ENCODE measurements at regions not wholly inside any gene's neighbourhood (a gene's known extent, or its start where the extent isn't known, plus 50 kb on each side); places are given as distances from the start of the nearest gene placed in this dataset.
A peak's percentile ranks its signal among the peaks of the same experiment; 100 is the strongest.

DNA sequence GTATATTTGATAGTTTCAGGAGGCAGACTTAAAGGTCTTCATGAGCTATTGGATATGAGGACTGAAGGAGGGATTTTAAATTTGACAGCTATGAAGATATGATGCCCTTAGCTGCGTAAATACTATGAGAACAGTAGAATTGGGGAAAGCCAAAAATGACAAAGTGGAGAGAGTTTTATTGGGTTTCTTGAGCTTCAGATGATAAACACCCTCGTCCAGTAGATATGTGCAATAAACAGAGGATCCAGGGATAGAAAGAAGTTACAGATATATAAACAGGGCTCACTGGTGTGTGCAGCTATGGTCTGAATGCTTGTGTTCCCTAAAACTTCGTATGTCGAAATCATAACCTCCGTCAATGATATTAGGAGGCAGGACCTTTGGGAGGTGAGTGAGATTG, 131.3 kb downstream of the INHBA start:
- intact Hi-C loops (cut with DNase I), result no loop called here
- H3K4me1 ChIP-seq, result no peaks in the 10 kb centered on the region

DNA sequence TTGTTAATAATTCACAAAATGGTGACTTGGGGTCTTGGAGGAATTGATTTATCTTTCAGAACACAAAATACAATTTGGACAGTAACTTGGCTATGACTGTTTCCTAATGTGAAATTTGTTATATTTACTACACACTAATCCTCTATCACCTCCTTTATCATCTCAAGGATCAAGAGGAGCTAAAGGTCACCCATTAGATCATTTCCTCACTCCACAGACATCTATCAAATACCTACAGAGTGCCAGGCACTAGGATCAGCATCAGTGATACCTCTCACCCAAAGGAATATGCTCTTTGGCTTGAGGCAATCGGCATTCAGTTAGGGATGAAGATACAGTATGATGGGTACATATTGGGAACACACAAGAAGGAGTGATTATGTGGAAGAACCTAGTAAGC, 132.1 kb downstream of the INHBA start:
- Histone ChIP-seq H3K27me3 (no peaks in the 10 kb centered on the region), H3K4me3 (no peak overlapping the region), H3K4me1 (no peaks in the 10 kb centered on the region), H3K27ac (no peak overlapping the region), H3K9me3 (no peaks in the 10 kb centered on the region), H3K36me3 (no peaks in the 10 kb centered on the region)
- TF ChIP-seq CTCF (IDR thresholded peaks at IDR 0.05), result no peak
- intact Hi-C loops (cut with DNase I), result no loop called here
- ATAC-seq, result no peak
- no peak for DNase-seq

More for the DNA sequence above, 131.3 kb downstream of the INHBA start:
- Histone ChIP-seq H3K36me3 (no peaks in the 10 kb centered on the region), H3K4me3 (no peak overlapping the region), H3K27me3 (no peaks in the 10 kb centered on the region), H3K27ac (no peak overlapping the region), H3K9me3 (no peaks in the 10 kb centered on the region)
- DNase-seq (no peak), ATAC-seq (no peak)
- TF ChIP-seq CTCF (IDR thresholded peaks at IDR 0.05), result no peak

- H3K9me3 ChIP-seq, result no peaks in the 10 kb centered on the region
- intact Hi-C loops (cut with DNase I), result no loop called here
- TF ChIP-seq CTCF (IDR thresholded peaks at IDR 0.05), result no peak
- no peaks in the 10 kb centered on the region for H3K27me3 ChIP-seq
- no peak overlapping the region for H3K4me3 ChIP-seq
- ATAC-seq, result no peak
- no peaks in the 10 kb centered on the region for H3K4me1 ChIP-seq
- no peak for DNase-seq
- no peak overlapping the region for H3K27ac ChIP-seq
- H3K36me3 ChIP-seq, result no peaks in the 10 kb centered on the region
These were observed 134.8 kb downstream of the INHBA start for GRCh38 chr7:41568135-41568534.

DNA sequence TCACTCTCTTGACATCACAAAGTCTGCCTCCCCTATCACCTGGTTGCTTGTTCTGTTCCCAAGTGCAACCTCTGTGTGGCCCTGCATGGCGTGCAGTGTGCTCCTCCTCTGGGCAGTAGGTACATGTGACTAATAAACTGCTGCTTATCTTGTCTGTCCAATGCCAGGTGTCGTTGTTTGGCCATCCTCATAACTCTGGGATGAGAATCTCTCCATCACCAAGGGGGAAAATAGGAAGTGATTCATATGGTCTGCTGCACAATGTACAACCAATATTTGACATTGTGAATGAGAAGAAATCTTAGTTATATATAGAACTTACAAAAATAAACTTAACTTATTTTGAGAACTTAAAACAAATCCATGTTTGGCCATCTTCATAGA, 135.2 kb downstream of the INHBA start:
- H3K36me3 ChIP-seq, result no peaks in the 10 kb centered on the region
- no peaks in the 10 kb centered on the region for H3K9me3 ChIP-seq
- intact Hi-C loops (cut with DNase I), result no loop called here
- DNase-seq, result no peak
- H3K4me1 ChIP-seq, result no peaks in the 10 kb centered on the region
- H3K27me3 ChIP-seq, result no peaks in the 10 kb centered on the region
- no peak overlapping the region for H3K27ac ChIP-seq
- H3K4me3 ChIP-seq, result no peak overlapping the region
- TF ChIP-seq CTCF (IDR thresholded peaks at IDR 0.05), result no peak
- no peak for ATAC-seq

DNA sequence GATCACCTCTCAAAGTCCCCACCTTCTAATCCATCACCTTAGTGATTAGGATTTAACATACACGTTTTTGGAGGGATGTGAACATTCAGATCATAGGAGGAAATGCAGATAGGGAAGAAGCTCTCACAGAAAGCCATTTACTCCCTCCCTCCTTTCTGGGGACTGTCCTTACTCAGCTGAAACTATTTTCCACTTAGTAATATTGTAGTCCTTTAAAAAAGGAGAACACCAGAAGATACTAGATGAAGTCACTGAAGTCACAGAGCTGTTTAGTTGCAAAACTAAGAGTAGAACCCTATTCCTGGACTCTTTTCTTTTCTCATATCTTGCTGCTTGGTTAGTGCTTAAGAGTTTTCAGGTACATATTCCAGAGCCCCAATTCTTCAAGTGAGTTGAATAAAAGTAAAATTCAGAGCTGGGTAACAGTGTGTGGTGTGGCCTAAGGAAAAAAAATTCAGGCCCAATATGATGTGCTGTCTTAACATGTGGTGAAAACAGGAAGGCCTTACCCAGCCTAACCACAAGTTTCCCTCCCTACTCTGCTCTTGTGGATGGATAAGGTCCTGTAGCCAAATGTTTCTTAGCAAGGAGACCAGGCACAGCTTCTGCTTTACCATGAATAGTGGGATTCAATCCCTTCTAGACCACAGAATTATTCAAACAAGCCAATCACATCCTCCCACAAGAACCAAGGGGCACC, 135.7 kb downstream of the INHBA start:
- Histone ChIP-seq H3K4me3 (no peak overlapping the region), H3K9me3 (no peaks in the 10 kb centered on the region), H3K4me1 (no peaks in the 10 kb centered on the region), H3K27me3 (no peaks in the 10 kb centered on the region), H3K36me3 (no peaks in the 10 kb centered on the region), H3K27ac (no peak overlapping the region)
- DNase-seq (no peak), ATAC-seq (peak; percentile 38)
- TF ChIP-seq CTCF (IDR thresholded peaks at IDR 0.05), result no peak
- intact Hi-C loops (cut with DNase I), result no loop called here

DNA sequence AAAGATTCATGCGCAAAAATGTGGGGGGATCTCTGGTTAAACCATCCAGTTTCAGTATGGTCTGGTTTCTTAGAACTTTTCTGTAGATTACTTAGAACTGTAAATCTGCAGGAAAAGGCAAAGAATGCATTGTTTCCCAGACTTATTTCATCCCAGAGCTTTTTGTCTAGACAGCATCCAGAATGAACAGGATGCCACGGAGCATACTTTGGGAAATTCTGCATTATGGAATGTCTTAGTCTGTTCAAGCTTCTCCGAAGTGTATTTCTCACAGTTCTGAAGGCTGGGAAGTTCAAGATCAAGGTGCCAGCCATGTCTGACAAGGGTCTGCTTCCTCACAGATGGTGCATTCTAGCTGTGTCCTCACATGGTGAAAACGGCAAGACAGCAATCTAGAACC, 136.3 kb downstream of the INHBA start:
- H3K36me3 ChIP-seq, result no peaks in the 10 kb centered on the region
- no peak for TF ChIP-seq CTCF (IDR thresholded peaks at IDR 0.05)
- no peak overlapping the region for H3K27ac ChIP-seq
- ATAC-seq, result no peak
- no peak for DNase-seq
- H3K9me3 ChIP-seq, result no peaks in the 10 kb centered on the region
- no peaks in the 10 kb centered on the region for H3K27me3 ChIP-seq
- H3K4me1 ChIP-seq, result no peaks in the 10 kb centered on the region
- no peak overlapping the region for H3K4me3 ChIP-seq
- intact Hi-C loops (cut with DNase I), result no loop called here
